ENCODE measurements at regions not wholly inside any gene's neighbourhood (a gene's known extent, or its start where the extent isn't known, plus 50 kb on each side); places are given as distances from the start of the nearest gene placed in this dataset.

DNA sequence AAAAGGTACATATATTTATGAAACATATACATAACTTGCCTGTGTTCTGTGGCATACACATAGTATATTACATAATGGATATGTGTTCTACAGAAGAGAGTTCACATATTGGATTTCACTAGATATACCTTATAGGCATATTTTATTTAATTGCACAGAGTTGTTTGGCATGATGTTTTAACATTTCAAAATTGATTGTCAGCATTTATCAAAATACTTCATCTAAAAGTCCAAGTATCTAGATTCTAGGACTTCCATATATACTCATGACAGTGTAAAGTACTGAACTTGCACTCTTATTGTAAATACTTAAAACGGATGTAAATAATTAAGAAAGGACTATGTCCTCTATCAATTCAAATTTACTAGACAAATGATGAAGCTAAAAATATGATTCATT is 995.3 kb upstream of the LRRTM1 start:
- DNase-seq (ENCODE audit: low read depth, low spot score) (no peak), ATAC-seq (no peak)
- POLR2A ChIA-PET: no interaction called here
- in situ Hi-C loops (cut with HindIII; ENCODE audit: low pct_unique_long_range_greater_than_20kb, low sequenced_read_pairs) (no loop called here), intact Hi-C loops (cut with micrococcal nuclease; ENCODE audit: unreplicated experiment) (no loop called here)
- 0 out of 2 replicates have a peak, but pooled peaks cover 6% of the 10 kb centered on the region for H3K9me3 ChIP-seq (ENCODE audit: control insufficient read depth, insufficient read depth, low read depth, low read length)
- H3K4me3 ChIP-seq (ENCODE audit: low read depth in 2 of 2, low read length in 2 of 2): no peak overlapping the region
- no peak overlapping the region for H3K27ac ChIP-seq (ENCODE audit: low read length)
- no peaks in the 10 kb centered on the region for H3K4me1 ChIP-seq (ENCODE audit: control insufficient read depth, insufficient read depth, low read length)
- BruUV-seq (replicated peaks): no TSS peak
- TF ChIP-seq, protein P1, sequence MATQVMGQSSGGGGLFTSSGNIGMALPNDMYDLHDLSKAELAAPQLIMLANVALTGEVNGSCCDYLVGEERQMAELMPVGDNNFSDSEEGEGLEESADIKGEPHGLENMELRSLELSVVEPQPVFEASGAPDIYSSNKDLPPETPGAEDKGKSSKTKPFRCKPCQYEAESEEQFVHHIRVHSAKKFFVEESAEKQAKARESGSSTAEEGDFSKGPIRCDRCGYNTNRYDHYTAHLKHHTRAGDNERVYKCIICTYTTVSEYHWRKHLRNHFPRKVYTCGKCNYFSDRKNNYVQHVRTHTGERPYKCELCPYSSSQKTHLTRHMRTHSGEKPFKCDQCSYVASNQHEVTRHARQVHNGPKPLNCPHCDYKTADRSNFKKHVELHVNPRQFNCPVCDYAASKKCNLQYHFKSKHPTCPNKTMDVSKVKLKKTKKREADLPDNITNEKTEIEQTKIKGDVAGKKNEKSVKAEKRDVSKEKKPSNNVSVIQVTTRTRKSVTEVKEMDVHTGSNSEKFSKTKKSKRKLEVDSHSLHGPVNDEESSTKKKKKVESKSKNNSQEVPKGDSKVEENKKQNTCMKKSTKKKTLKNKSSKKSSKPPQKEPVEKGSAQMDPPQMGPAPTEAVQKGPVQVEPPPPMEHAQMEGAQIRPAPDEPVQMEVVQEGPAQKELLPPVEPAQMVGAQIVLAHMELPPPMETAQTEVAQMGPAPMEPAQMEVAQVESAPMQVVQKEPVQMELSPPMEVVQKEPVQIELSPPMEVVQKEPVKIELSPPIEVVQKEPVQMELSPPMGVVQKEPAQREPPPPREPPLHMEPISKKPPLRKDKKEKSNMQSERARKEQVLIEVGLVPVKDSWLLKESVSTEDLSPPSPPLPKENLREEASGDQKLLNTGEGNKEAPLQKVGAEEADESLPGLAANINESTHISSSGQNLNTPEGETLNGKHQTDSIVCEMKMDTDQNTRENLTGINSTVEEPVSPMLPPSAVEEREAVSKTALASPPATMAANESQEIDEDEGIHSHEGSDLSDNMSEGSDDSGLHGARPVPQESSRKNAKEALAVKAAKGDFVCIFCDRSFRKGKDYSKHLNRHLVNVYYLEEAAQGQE (IDR thresholded peaks at IDR 0.05; ENCODE audit: insufficient read depth in 1 of 2, low read depth in 2 of 2, low read length in 1 of 2): no peak
- TF ChIP-seq, protein P2, sequence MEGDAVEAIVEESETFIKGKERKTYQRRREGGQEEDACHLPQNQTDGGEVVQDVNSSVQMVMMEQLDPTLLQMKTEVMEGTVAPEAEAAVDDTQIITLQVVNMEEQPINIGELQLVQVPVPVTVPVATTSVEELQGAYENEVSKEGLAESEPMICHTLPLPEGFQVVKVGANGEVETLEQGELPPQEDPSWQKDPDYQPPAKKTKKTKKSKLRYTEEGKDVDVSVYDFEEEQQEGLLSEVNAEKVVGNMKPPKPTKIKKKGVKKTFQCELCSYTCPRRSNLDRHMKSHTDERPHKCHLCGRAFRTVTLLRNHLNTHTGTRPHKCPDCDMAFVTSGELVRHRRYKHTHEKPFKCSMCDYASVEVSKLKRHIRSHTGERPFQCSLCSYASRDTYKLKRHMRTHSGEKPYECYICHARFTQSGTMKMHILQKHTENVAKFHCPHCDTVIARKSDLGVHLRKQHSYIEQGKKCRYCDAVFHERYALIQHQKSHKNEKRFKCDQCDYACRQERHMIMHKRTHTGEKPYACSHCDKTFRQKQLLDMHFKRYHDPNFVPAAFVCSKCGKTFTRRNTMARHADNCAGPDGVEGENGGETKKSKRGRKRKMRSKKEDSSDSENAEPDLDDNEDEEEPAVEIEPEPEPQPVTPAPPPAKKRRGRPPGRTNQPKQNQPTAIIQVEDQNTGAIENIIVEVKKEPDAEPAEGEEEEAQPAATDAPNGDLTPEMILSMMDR (IDR thresholded peaks at IDR 0.05): no peak
- TF ChIP-seq TCF7L2 (IDR thresholded peaks at IDR 0.05; ENCODE audit: low read depth, low read length) (no peak), SIN3A (IDR thresholded peaks at IDR 0.05; ENCODE audit: borderline replicate concordance, insufficient read depth, low read depth, low read length) (no peak), POLR2AphosphoS5 (IDR thresholded peaks at IDR 0.05; ENCODE audit: low read depth, low read length) (no peak)
- H3K36me3 ChIP-seq (ENCODE audit: control insufficient read depth, insufficient read depth, low read length): no peaks in the 10 kb centered on the region
- CTCF ChIA-PET: no interaction called here
- no peaks in the 10 kb centered on the region for H3K27me3 ChIP-seq (ENCODE audit: control insufficient read depth, insufficient read depth, low read length)

DNA sequence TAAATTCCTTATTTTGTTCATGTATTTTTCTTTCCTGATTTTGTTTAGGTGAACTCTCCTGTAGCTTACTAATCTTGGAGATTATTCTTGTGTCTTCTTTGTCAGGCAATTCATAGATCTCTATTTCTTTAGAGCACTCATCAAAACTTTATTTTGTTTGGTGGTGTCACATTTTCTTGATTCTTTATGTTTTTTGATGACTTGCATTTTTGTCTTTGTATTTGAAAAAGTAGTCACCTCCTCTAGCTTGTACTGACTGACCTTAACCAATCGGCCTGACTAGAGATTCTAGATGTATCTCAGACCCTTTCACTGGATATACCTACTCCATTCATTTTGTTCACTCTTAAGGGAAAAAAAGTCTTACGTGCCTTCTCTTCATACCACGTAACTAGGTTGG is 986.3 kb upstream of the LRRTM1 start:
- Histone ChIP-seq H3K36me3 (ENCODE audit: control insufficient read depth, insufficient read depth, low read length) (no peaks in the 10 kb centered on the region), H3K9me3 (ENCODE audit: control insufficient read depth, insufficient read depth, low read depth, low read length) (no peaks in the 10 kb centered on the region), H3K27ac (ENCODE audit: low read length) (no peak overlapping the region), H3K4me1 (ENCODE audit: control insufficient read depth, insufficient read depth, low read length) (no peaks in the 10 kb centered on the region), H3K4me3 (ENCODE audit: low read depth in 2 of 2, low read length in 2 of 2) (no peak overlapping the region), H3K27me3 (ENCODE audit: control insufficient read depth, insufficient read depth, low read length) (no peaks in the 10 kb centered on the region)
- in situ Hi-C loops (cut with HindIII; ENCODE audit: low pct_unique_long_range_greater_than_20kb, low sequenced_read_pairs) (no loop called here), intact Hi-C loops (cut with micrococcal nuclease; ENCODE audit: unreplicated experiment) (no loop called here)
- DNase-seq (ENCODE audit: low read depth, low spot score): no peak
- no TSS peak for BruUV-seq (replicated peaks)
- TF ChIP-seq TCF7L2 (IDR thresholded peaks at IDR 0.05; ENCODE audit: low read depth, low read length) (no peak), SIN3A (IDR thresholded peaks at IDR 0.05; ENCODE audit: borderline replicate concordance, insufficient read depth, low read depth, low read length) (no peak)
- CTCF ChIA-PET: no interaction called here
- ATAC-seq: no peak
- POLR2A ChIA-PET: no interaction called here

DNA sequence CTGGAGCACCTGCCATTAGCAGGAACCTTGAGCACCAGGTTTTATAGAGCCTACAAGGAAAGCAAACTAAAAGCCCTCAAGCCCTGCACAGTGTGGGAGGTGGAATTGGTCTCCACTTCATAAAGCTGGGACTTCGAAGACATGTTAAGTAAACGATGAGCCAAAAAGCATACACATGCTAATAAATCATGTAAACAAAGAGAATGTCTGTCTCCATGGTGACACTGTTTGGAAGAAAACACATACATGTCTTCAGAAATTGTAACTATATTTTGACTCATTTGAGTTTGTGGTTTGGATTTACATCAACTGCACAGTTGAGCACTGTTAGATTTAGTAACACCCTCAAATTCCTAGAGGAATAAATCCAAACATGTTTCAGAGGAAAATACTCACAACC is 978.5 kb upstream of the LRRTM1 start:
- Histone ChIP-seq H3K4me1 (ENCODE audit: control insufficient read depth, insufficient read depth, low read length) (no peaks in the 10 kb centered on the region), H3K27ac (ENCODE audit: low read length) (no peak overlapping the region), H3K9me3 (ENCODE audit: control insufficient read depth, insufficient read depth, low read depth, low read length) (no peaks in the 10 kb centered on the region), H3K4me3 (ENCODE audit: low read depth in 2 of 2, low read length in 2 of 2) (no peak overlapping the region), H3K36me3 (ENCODE audit: control insufficient read depth, insufficient read depth, low read length) (no peaks in the 10 kb centered on the region), H3K27me3 (ENCODE audit: control insufficient read depth, insufficient read depth, low read length) (no peaks in the 10 kb centered on the region)
- intact Hi-C loops (cut with micrococcal nuclease; ENCODE audit: unreplicated experiment) (no loop called here), in situ Hi-C loops (cut with HindIII; ENCODE audit: low pct_unique_long_range_greater_than_20kb, low sequenced_read_pairs) (no loop called here)
- no TSS peak for BruUV-seq (replicated peaks)
- POLR2A ChIA-PET: no interaction called here
- CTCF ChIA-PET: no interaction called here
- ATAC-seq (no peak), DNase-seq (ENCODE audit: low read depth, low spot score) (no peak)
- no peak for TF ChIP-seq SIN3A (IDR thresholded peaks at IDR 0.05; ENCODE audit: borderline replicate concordance, insufficient read depth, low read depth, low read length)
- TF ChIP-seq TCF7L2 (IDR thresholded peaks at IDR 0.05; ENCODE audit: low read depth, low read length): no peak
- TF ChIP-seq POLR2AphosphoS5 (IDR thresholded peaks at IDR 0.05; ENCODE audit: low read depth, low read length): no peak
- TF ChIP-seq, protein P1 (IDR thresholded peaks at IDR 0.05; ENCODE audit: insufficient read depth in 1 of 2, low read depth in 2 of 2, low read length in 1 of 2): no peak
- TF ChIP-seq, protein P2 (IDR thresholded peaks at IDR 0.05): no peak

Measured in Panc1 (cell line).